IPS-15b (cell line): ENCODE measurements at regions not wholly inside any gene's neighbourhood (a gene's known extent, or its start where the extent isn't known, plus 50 kb on each side); places are given as distances from the start of the nearest gene placed in this dataset.

ENCODE experiments used
- H3K27me3 ChIP-seq: one replicate; pipeline ENCODE4 v1.6.1; 2013; ENCODE audit warnings: low read length; ENCODE audit not compliant: control insufficient read depth, insufficient read depth
- H3K36me3 ChIP-seq: one replicate; pipeline ENCODE4 v1.6.1; 2013; ENCODE audit warnings: low read length; ENCODE audit not compliant: control insufficient read depth, insufficient read depth
- H3K4me1 ChIP-seq: one replicate; pipeline ENCODE4 v1.6.1; 2013; ENCODE audit warnings: mild to moderate bottlenecking, low read length; ENCODE audit not compliant: control insufficient read depth, insufficient read depth
- H3K4me3 ChIP-seq: one replicate; pipeline ENCODE4 v1.5.1; 2013; ENCODE audit warnings: low read depth, low read length
- H3K9ac ChIP-seq: one replicate; pipeline ENCODE4 v1.6.1; 2013; ENCODE audit warnings: low read depth, mild to moderate bottlenecking, low read length
- H3K9me3 ChIP-seq: one replicate; pipeline ENCODE4 v1.6.1; 2013; ENCODE audit warnings: mild to moderate bottlenecking, low read length; ENCODE audit not compliant: control insufficient read depth, insufficient read depth

- no peak overlapping the region for H3K9ac ChIP-seq
- no peak overlapping the region for H3K4me3 ChIP-seq
- no peaks in the 10 kb centered on the region for H3K9me3 ChIP-seq
- no peaks in the 10 kb centered on the region for H3K36me3 ChIP-seq
- H3K4me1 ChIP-seq, result peaks cover 6% of the 10 kb centered on the region
- no peaks in the 10 kb centered on the region for H3K27me3 ChIP-seq
Observed at GRCh38 chr21:35204850-35205541, 155.9 kb upstream of the RUNX1 start.

DNA sequence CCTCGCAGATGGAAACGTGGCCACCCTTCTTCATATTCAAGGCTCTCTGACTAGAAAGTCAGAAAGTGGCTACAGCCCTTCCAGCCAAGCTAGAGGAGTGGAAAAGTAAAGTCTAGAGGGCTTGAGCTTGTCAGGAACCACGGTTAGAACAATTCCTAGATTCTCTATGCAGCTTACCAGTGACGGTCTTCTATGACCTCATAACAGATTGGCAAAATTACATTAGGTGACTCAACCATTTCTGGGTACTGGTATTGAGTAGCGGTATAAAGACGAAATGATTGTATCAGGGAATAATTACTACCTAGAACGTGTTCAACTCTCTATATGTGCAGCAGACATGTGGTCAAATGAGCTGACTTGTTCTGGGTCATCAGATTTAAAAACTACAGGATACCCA is 155.0 kb upstream of the RUNX1 start:
- H3K9ac ChIP-seq, result no peak overlapping the region
- no peak overlapping the region for H3K4me3 ChIP-seq
- no peaks in the 10 kb centered on the region for H3K27me3 ChIP-seq
- peaks cover 6% of the 10 kb centered on the region for H3K4me1 ChIP-seq
- no peaks in the 10 kb centered on the region for H3K9me3 ChIP-seq
- H3K36me3 ChIP-seq, result no peaks in the 10 kb centered on the region

GRCh38 chr21:35203093-35203977 is 154.2 kb upstream of the RUNX1 start:
- H3K4me3 ChIP-seq, result no peak overlapping the region
- H3K27me3 ChIP-seq, result no peaks in the 10 kb centered on the region
- H3K9me3 ChIP-seq, result no peaks in the 10 kb centered on the region
- peaks cover 6% of the 10 kb centered on the region for H3K4me1 ChIP-seq
- H3K36me3 ChIP-seq, result no peaks in the 10 kb centered on the region
- H3K9ac ChIP-seq, result no peak overlapping the region

GRCh38 chr21:35202431-35202830 is 153.3 kb upstream of the RUNX1 start:
- no peaks in the 10 kb centered on the region for H3K27me3 ChIP-seq
- H3K9me3 ChIP-seq, result no peaks in the 10 kb centered on the region
- peaks cover 6% of the 10 kb centered on the region for H3K4me1 ChIP-seq
- no peak overlapping the region for H3K9ac ChIP-seq
- no peak overlapping the region for H3K4me3 ChIP-seq
- no peaks in the 10 kb centered on the region for H3K36me3 ChIP-seq

DNA sequence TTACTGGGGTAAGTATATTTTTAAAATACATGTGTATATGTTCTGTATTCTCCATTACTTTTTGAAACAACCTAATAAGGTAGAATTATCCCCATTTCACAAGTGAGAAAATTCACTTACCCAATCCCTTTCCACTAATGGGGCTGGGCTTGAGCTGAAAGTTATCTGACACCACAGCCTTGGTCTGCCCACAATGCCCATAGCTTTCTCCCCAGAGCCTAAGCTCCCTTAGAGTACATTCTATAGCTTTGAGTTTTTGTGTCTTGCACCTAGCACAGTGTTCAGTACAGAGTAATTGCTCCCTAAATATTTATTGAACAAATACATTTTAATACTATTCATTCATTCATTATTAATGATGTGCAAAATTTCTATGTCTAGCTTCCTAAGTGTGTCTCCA is 152.7 kb upstream of the RUNX1 start:
- H3K27me3 ChIP-seq, result no peaks in the 10 kb centered on the region
- H3K4me1 ChIP-seq, result peaks cover 6% of the 10 kb centered on the region
- H3K9ac ChIP-seq, result no peak overlapping the region
- H3K36me3 ChIP-seq, result no peaks in the 10 kb centered on the region
- H3K4me3 ChIP-seq, result no peak overlapping the region
- no peaks in the 10 kb centered on the region for H3K9me3 ChIP-seq

- no peaks in the 10 kb centered on the region for H3K27me3 ChIP-seq
- no peaks in the 10 kb centered on the region for H3K36me3 ChIP-seq
- H3K9ac ChIP-seq, result no peak overlapping the region
- H3K9me3 ChIP-seq, result no peaks in the 10 kb centered on the region
- H3K4me3 ChIP-seq, result no peak overlapping the region
- H3K4me1 ChIP-seq, result peaks cover 4% of the 10 kb centered on the region
Observed at GRCh38 chr21:35201288-35201687, 152.2 kb upstream of the RUNX1 start.

DNA sequence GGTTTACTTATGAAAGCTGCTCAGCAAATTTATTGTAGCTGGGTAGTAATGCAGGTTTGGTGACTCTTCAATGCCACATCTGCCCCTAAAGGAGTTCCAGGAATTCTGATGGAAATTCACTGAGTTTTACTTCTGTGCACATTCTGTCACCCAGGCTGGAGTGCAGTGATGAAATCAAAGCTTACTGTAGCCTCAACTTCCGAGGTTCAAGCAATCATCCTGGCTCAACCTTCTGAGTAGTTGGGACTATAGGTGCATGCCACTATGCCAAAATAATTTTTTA is 150.6 kb upstream of the RUNX1 start:
- Histone ChIP-seq H3K9ac (no peak overlapping the region), H3K9me3 (no peaks in the 10 kb centered on the region), H3K36me3 (no peaks in the 10 kb centered on the region), H3K27me3 (no peaks in the 10 kb centered on the region), H3K4me1 (no peaks in the 10 kb centered on the region), H3K4me3 (no peak overlapping the region)

- Histone ChIP-seq H3K9me3 (no peaks in the 10 kb centered on the region), H3K36me3 (no peaks in the 10 kb centered on the region), H3K27me3 (no peaks in the 10 kb centered on the region), H3K9ac (no peak overlapping the region), H3K4me1 (no peaks in the 10 kb centered on the region), H3K4me3 (no peak overlapping the region)
Observed at GRCh38 chr21:35198982-35199732, 150.1 kb upstream of the RUNX1 start.

- H3K9me3 ChIP-seq, result no peaks in the 10 kb centered on the region
- H3K4me3 ChIP-seq, result no peak overlapping the region
- H3K36me3 ChIP-seq, result no peaks in the 10 kb centered on the region
- H3K27me3 ChIP-seq, result no peaks in the 10 kb centered on the region
- H3K4me1 ChIP-seq, result no peaks in the 10 kb centered on the region
- H3K9ac ChIP-seq, result no peak overlapping the region
Observed at GRCh38 chr21:35198565-35198964, 149.5 kb upstream of the RUNX1 start.

DNA sequence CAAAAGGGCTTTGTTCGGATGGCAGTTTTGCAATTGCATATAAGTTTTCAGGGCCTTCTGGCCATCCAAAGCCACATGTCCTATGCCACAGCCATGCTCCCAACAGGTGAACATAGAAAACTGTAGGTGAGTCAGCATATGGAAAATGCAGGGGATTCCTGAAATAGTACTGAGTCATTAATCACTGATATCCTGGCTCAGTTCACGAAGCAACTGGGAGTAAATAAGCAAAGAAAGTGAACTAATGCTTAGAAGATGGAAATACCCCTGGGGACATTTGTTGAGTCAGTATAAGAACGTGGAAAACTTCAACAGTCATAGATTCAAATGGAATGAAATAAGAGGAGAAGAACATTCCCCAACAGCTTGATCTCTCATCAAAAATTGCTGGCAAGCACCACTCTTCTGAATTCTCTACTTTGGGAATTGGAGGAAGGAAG is 148.9 kb upstream of the RUNX1 start:
- no peaks in the 10 kb centered on the region for H3K27me3 ChIP-seq
- H3K36me3 ChIP-seq, result no peaks in the 10 kb centered on the region
- no peak overlapping the region for H3K4me3 ChIP-seq
- no peak overlapping the region for H3K9ac ChIP-seq
- no peaks in the 10 kb centered on the region for H3K4me1 ChIP-seq
- no peaks in the 10 kb centered on the region for H3K9me3 ChIP-seq

DNA sequence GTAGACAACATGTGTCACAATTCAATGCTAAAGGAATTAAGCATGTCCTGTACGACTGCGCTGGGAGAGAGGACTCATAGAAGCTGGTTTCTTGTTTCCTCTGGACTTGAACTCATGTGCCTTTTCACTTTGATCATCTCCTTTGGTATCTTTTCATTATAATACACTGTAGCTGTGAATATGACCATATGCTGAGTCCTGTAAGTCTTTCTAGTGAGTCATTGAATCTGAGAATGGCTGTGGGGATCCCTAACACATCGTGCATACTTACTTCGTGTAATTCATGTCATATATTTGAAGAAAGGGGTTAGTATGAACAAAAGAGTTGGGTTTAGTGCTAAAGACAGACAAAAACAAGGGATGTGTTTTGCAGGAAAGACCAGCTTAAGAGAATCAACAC is 148.1 kb upstream of the RUNX1 start:
- Histone ChIP-seq H3K27me3 (no peaks in the 10 kb centered on the region), H3K36me3 (no peaks in the 10 kb centered on the region), H3K9ac (no peak overlapping the region), H3K4me3 (no peak overlapping the region), H3K4me1 (no peaks in the 10 kb centered on the region), H3K9me3 (no peaks in the 10 kb centered on the region)
